Choroid plexus epithelial cell (primary cell): ENCODE measurements at regions not wholly inside any gene's neighbourhood (a gene's known extent, or its start where the extent isn't known, plus 50 kb on each side); places are given as distances from the start of the nearest gene placed in this dataset.

ENCODE experiments used
- DNase-seq: peaks from one replicate; pipeline ENCODE4 v3.0.0-alpha.2; 2010; ENCODE audit warnings: low read depth
- H3K4me3 ChIP-seq: 2 replicates; pipeline ENCODE4 v1.5.1; 2011; ENCODE audit warnings: low read depth, mild to moderate bottlenecking, control low read depth, low read length, moderate library complexity
- CTCF ChIP-seq: conservative IDR thresholded peaks from 2 replicates; pipeline ENCODE4 v1.5.1; 2011; ENCODE audit warnings: low read depth, mild to moderate bottlenecking, control low read depth, inconsistent platforms, low read length, moderate library complexity

GRCh38 chr21:30104241-30104640 is 62.4 kb downstream of the CLDN17 start:
- no peak for TF ChIP-seq CTCF
- H3K4me3 ChIP-seq: no peak overlapping the region
- no peak for DNase-seq

GRCh38 chr21:30102871-30103270 is 63.7 kb downstream of the CLDN17 start:
- TF ChIP-seq CTCF: no peak
- no peak overlapping the region for H3K4me3 ChIP-seq
- DNase-seq: no peak

GRCh38 chr21:30101967-30102366 is 64.6 kb downstream of the CLDN17 start:
- H3K4me3 ChIP-seq: no peak overlapping the region
- no peak for TF ChIP-seq CTCF
- DNase-seq: no peak

- no peak overlapping the region for H3K4me3 ChIP-seq
- TF ChIP-seq CTCF: no peak
Measured at GRCh38 chr21:30097791-30098190, 68.8 kb downstream of the CLDN17 start.

GRCh38 chr21:30083225-30083945 is 83.2 kb downstream of the CLDN17 start:
- TF ChIP-seq CTCF: no peak
- no peak overlapping the region for H3K4me3 ChIP-seq
- no peak for DNase-seq

More at GRCh38 chr21:30097791-30098190, 68.8 kb downstream of the CLDN17 start:
- no peak for DNase-seq

DNA sequence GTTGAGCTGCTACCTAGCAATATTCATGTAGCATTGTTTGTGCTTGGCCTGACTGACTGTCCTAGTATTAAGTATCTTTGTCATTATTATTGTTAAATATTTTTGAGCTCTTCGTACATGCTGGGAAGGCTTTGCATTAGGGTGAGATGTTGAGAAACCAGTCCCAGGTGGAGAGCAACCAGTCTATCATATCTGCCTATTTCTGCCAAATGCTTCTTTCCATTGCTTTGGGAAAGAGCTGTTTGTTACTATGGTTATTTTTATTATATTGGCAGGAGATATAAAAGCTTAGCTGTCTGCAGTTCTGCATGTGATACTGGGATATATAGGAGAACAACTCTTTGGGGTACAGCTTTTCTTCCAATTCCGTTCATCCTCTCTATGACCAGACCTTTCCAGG is 85.1 kb downstream of the CLDN17 start:
- TF ChIP-seq CTCF: no peak

GRCh38 chr21:30072496-30072895 is 94.1 kb downstream of the CLDN17 start:
- DNase-seq: peak; percentile 57
- H3K4me3 ChIP-seq: no peak overlapping the region
- peak; percentile 45 for TF ChIP-seq CTCF

More for the DNA sequence above, 85.1 kb downstream of the CLDN17 start:
- H3K4me3 ChIP-seq: no peak overlapping the region
- DNase-seq: no peak
